GM12878 (cell line): ENCODE measurements at regions not wholly inside any gene's neighbourhood (a gene's known extent, or its start where the extent isn't known, plus 50 kb on each side); places are given as distances from the start of the nearest gene placed in this dataset.

Source experiments
- ATAC-seq: fragments of 200-7000 bp; cut with Tn5 transposase; 3 replicates; pipeline ENCODE4 v1.9.1; 2020; ENCODE audit warnings: mild to moderate bottlenecking, moderate library complexity
- BruUV-seq: library from RNA; stranded (reverse); fragments of 400-500 nt; replicated peaks from 2 replicates; lab custom pipeline; 2021; lab: Mats Ljungman, UMichigan
- CTCF ChIA-PET: fragments of 300-600 bp; sonication (Branson Sonifier 250); formaldehyde crosslinking; extraction: SDS; loops from one replicate; lab custom pipeline; 2021; ENCODE audit warnings: inconsistent platforms; lab: Yijun Ruan, JAX
- POLR2A ChIA-PET: fragments of 350-600 bp; formaldehyde crosslinking; extraction: SDS; loops from one replicate; lab custom pipeline; 2021; ENCODE audit warnings: inconsistent platforms; lab: Charles Lee
- RAD21 ChIA-PET: fragments of 300-600 bp; sonication (Branson Sonifier 250); formaldehyde crosslinking; loops from one replicate; lab custom pipeline; 2023; ENCODE audit warnings: antibody characterized with exemption; ENCODE audit not compliant: unreplicated experiment; lab: Charles Lee
- SMC1A ChIA-PET: fragments of 300-600 bp; sonication (Branson Sonifier 250); formaldehyde crosslinking; loops from one replicate; lab custom pipeline; 2023; ENCODE audit not compliant: unreplicated experiment, uncharacterized antibody; lab: Charles Lee
- DNase-seq: peaks from one replicate; pipeline ENCODE4 v3.0.0-alpha.2; 2011; ENCODE audit warnings: low read depth, low spot score
- FAIRE-seq: peaks from 3 replicates; lab custom pipeline; 2011; peaks lifted over from hg19 to GRCh38; lab: Jason Lieb, UNC
- H2AFZ ChIP-seq: 2 replicates; pipeline ENCODE4 v1.6.0; 2011; ENCODE audit warnings: low read depth, low read length, control low read depth; ENCODE audit not compliant: control insufficient read depth
- H3K27ac ChIP-seq: 2 replicates; pipeline ENCODE4 v1.5.1; 2011; ENCODE audit warnings: control low read depth; ENCODE audit not compliant: control insufficient read depth, insufficient read depth
- H3K27me3 ChIP-seq, 2 experiments: replicated peaks in 1 of 2; 2 replicates each; pipeline versions ENCODE4 v1.6.0 to v1.6.1; 2011; ENCODE audit warnings: low read length in 1 of 2; ENCODE audit not compliant: control insufficient read depth in 2 of 2, insufficient read depth in 2 of 2
- H3K36me3 ChIP-seq, 2 experiments: 2 replicates each; pipeline ENCODE4 v1.5.1; 2011; ENCODE audit warnings: low read length in 1 of 2; ENCODE audit not compliant: control insufficient read depth in 2 of 2, insufficient read depth in 2 of 2
- H3K4me1 ChIP-seq: 2 replicates; pipeline ENCODE4 v1.6.1; 2011; ENCODE audit warnings: mild to moderate bottlenecking, low read length, moderate library complexity, mixed read lengths; ENCODE audit not compliant: control insufficient read depth, insufficient read depth
- H3K4me2 ChIP-seq: 2 replicates; pipeline ENCODE4 v1.6.0; 2011; ENCODE audit warnings: control low read depth; ENCODE audit not compliant: control insufficient read depth, insufficient read depth
- H3K4me3 ChIP-seq: fragments of 200-600 bp; sonication (generic); 2 replicates; pipeline ENCODE4 v1.5.1; 2016
- H3K79me2 ChIP-seq: 2 replicates; pipeline ENCODE4 v1.6.0; 2011; ENCODE audit warnings: low read length; ENCODE audit not compliant: control insufficient read depth, insufficient read depth
- H3K9ac ChIP-seq: 2 replicates; pipeline ENCODE4 v1.8.0; 2011; ENCODE audit warnings: low read length, control low read depth, mixed read lengths; ENCODE audit not compliant: control insufficient read depth, insufficient read depth
- H3K9me3 ChIP-seq: replicated peaks from 3 replicates; pipeline ENCODE4 v1.5.1; 2011; ENCODE audit warnings: mild to moderate bottlenecking, low read length; ENCODE audit not compliant: control insufficient read depth, insufficient read depth
- H4K20me1 ChIP-seq: 2 replicates; pipeline ENCODE4 v1.6.0; 2011; ENCODE audit not compliant: control insufficient read depth, insufficient read depth
- BACH1 ChIP-seq: fragments of 450-650 bp; IDR thresholded peaks from 2 replicates; pipeline ENCODE4 v1.6.1; 2017; ENCODE audit warnings: mild to moderate bottlenecking, borderline replicate concordance
- BHLHE40 ChIP-seq, 2 experiments: fragments of 450-650 bp in 1 of 2; IDR thresholded peaks; 2 replicates each; pipeline ENCODE4 v1.6.1; 2011 to 2017; ENCODE audit warnings: low read depth in 2 of 2, borderline replicate concordance in 1 of 2, improper control_type of control experiment in 1 of 2, low read length in 1 of 2, mild to moderate bottlenecking in 1 of 2
- EGR1 ChIP-seq, 2 experiments: IDR thresholded peaks; 1 replicate in 1 of 2; 2 replicates in 1 of 2; pipeline ENCODE4 v1.6.1; 2011 to 2012; ENCODE audit warnings: low read depth in 2 of 2, low read length in 2 of 2, borderline replicate concordance in 1 of 2, mild to moderate bottlenecking in 1 of 2, moderate library complexity in 1 of 2
- ESRRA ChIP-seq: IDR thresholded peaks from 2 replicates; pipeline ENCODE4 v1.6.1; 2012; ENCODE audit warnings: mild to moderate bottlenecking, low read length, improper control_type of control experiment
- HDAC2 ChIP-seq: fragments of 200-600 bp; sonication (generic); IDR thresholded peaks from 2 replicates; pipeline ENCODE4 v1.6.1; 2017
- HDAC6 ChIP-seq: fragments of 200-600 bp; sonication (generic); IDR thresholded peaks from one replicate; pipeline ENCODE4 v1.8.0; 2017; ENCODE audit warnings: antibody characterized with exemption; ENCODE audit not compliant: unreplicated experiment
- JUND ChIP-seq: IDR thresholded peaks from 2 replicates; pipeline ENCODE4 v1.6.1; 2012; ENCODE audit warnings: low read depth, mild to moderate bottlenecking, low read length, improper control_type of control experiment, moderate library complexity
- POLR2AphosphoS2 ChIP-seq: IDR thresholded peaks from 2 replicates; pipeline ENCODE4 v1.6.1; 2011; ENCODE audit warnings: low read depth, mild to moderate bottlenecking, low read length, improper control_type of control experiment, moderate library complexity
- SREBF2 ChIP-seq: IDR thresholded peaks from 2 replicates; pipeline ENCODE4 v1.6.1; 2012; ENCODE audit warnings: mild to moderate bottlenecking, low read length
- ZNF24 ChIP-seq: fragments of 450-650 bp; IDR thresholded peaks from 2 replicates; pipeline ENCODE4 v1.6.1; 2017; ENCODE audit warnings: antibody characterized with exemption, mild to moderate bottlenecking
- WGBS: methylation state at CpG from one replicate; pipeline ENCODE4 v1.1.6; 2016; ENCODE audit warnings: low lambda C conversion rate; ENCODE audit not compliant: insufficient replicate concordance, insufficient coverage; ENCODE audit errors: missing lambda C conversion rate; 5-methylcytosine and 5-hydroxymethylcytosine counted together
- in situ Hi-C: fragments of 300-500 bp; cut with MboI; formaldehyde crosslinking; loops from 9 replicates; pipeline ENCODE4 v1.14.3; 2018; ENCODE audit warnings: mixed read lengths
- intact Hi-C: fragments of 100-400 bp; cut with micrococcal nuclease; formaldehyde crosslinking; loops from one replicate; pipeline ENCODE4 v1.14.2; 2022; ENCODE audit not compliant: unreplicated experiment
- TF ChIP-seq, protein P1 (sequence below): fragments of 450-650 bp; IDR thresholded peaks from 2 replicates; pipeline ENCODE4 v1.6.1; 2018; ENCODE audit warnings: borderline replicate concordance, mild to moderate bottlenecking; ENCODE audit not compliant: partially characterized antibody

DNA sequence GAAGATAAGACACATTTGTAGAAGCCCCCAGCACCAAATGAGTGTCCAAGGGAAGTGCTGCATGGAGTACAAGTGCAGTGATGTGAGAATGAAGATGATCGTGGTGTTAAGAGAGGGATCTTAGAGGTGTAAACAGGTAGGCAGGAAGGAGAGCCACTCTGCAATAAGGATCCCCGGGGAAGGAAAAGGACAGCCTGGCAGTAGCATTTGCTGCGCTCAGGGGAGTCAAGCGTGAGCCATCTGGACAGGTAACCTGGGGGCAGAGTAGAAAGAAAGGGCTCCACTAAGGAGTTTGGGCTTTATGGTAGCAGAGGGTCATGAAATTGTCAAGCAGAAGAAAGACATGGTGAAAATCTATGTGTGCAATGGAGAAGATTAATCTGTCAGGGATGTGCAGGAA is 587.2 kb downstream of the BUD13 start (continued):
- no peak for TF ChIP-seq EGR1 (IDR thresholded peaks at IDR 0.05; ENCODE audit: borderline replicate concordance in 1 of 2, low read depth in 2 of 2, low read length in 2 of 2)

DNA sequence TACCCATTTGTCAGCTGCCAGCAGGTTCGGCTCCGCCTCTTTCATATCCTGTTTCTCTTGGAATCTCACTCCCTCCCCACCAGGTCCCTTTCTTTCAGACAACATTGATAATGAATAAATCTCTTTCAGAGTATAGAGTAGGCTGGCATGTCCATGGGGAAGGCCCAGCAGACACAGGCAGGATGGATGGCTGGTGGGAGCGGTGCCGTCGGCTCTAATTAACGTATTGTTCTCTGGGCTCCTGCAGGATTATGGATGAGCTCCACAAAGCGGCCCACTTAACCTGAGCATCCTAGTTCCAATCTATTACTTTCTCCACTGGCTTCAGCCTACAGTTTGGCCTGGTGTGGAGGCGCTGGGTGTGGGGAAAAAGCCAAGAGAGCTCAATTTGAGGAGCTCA is 588.0 kb downstream of the BUD13 start:
- RAD21 ChIA-PET: interaction anchor here (0.6 kb wide), 1 partner anchor 14 kb away, joined by 3 read pairs; no protein-coding TSS in a partner anchor
- H3K4me1 ChIP-seq: no peaks in the 10 kb centered on the region
- no peaks in the 10 kb centered on the region for H3K36me3 ChIP-seq
- WGBS: 49% methylated on average over 8 of the region's 8 CpGs
- no peak for FAIRE-seq
- POLR2A ChIA-PET: no interaction called here
- H4K20me1 ChIP-seq: no peaks in the 10 kb centered on the region
- in situ Hi-C loops: no loop called here
- no peak for DNase-seq
- no peak for ATAC-seq
- no peaks in the 10 kb centered on the region for H3K9me3 ChIP-seq
- no peak overlapping the region for H3K4me2 ChIP-seq
- no peak overlapping the region for H3K27ac ChIP-seq
- TF ChIP-seq BACH1: no peak
- TF ChIP-seq ZNF24: no peak
- TF ChIP-seq POLR2AphosphoS2: no peak
- no peak for TF ChIP-seq ESRRA
- no peak for TF ChIP-seq HDAC2
- no peak for TF ChIP-seq SREBF2
- no peak for TF ChIP-seq JUND
- no peak for TF ChIP-seq BHLHE40 (IDR thresholded peaks at IDR 0.05; ENCODE audit: borderline replicate concordance in 1 of 2, low read depth in 2 of 2, low read length in 1 of 2)
- TF ChIP-seq, protein P1, sequence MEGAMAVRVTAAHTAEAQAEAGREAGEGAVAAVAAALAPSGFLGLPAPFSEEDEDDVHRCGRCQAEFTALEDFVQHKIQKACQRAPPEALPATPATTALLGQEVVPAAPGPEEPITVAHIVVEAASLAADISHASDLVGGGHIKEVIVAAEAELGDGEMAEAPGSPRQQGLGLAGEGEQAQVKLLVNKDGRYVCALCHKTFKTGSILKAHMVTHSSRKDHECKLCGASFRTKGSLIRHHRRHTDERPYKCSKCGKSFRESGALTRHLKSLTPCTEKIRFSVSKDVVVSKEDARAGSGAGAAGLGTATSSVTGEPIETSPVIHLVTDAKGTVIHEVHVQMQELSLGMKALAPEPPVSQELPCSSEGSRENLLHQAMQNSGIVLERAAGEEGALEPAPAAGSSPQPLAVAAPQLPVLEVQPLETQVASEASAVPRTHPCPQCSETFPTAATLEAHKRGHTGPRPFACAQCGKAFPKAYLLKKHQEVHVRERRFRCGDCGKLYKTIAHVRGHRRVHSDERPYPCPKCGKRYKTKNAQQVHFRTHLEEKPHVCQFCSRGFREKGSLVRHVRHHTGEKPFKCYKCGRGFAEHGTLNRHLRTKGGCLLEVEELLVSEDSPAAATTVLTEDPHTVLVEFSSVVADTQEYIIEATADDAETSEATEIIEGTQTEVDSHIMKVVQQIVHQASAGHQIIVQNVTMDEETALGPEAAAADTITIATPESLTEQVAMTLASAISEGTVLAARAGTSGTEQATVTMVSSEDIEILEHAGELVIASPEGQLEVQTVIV: no peak
- TF ChIP-seq HDAC6: no peak
- no peak for TF ChIP-seq EGR1 (IDR thresholded peaks at IDR 0.05; ENCODE audit: borderline replicate concordance in 1 of 2, low read depth in 2 of 2, low read length in 2 of 2)
- intact Hi-C loops: no loop called here
- SMC1A ChIA-PET: interaction anchor here (0.7 kb wide), 1 partner anchor 8 kb away, joined by 4 read pairs; no protein-coding TSS in a partner anchor
- H3K4me3 ChIP-seq: no peak overlapping the region
- no peak overlapping the region for H2AFZ ChIP-seq
- no peaks in the 10 kb centered on the region; a peak in 1 of 4 replicates for H3K27me3 ChIP-seq
- H3K9ac ChIP-seq: no peak overlapping the region
- no peaks in the 10 kb centered on the region for H3K79me2 ChIP-seq
- CTCF ChIA-PET: no interaction called here
- no TSS peak for BruUV-seq
